ENCODE measurements at regions not wholly inside any gene's neighbourhood (a gene's known extent, or its start where the extent isn't known, plus 50 kb on each side); places are given as distances from the start of the nearest gene placed in this dataset.

DNA sequence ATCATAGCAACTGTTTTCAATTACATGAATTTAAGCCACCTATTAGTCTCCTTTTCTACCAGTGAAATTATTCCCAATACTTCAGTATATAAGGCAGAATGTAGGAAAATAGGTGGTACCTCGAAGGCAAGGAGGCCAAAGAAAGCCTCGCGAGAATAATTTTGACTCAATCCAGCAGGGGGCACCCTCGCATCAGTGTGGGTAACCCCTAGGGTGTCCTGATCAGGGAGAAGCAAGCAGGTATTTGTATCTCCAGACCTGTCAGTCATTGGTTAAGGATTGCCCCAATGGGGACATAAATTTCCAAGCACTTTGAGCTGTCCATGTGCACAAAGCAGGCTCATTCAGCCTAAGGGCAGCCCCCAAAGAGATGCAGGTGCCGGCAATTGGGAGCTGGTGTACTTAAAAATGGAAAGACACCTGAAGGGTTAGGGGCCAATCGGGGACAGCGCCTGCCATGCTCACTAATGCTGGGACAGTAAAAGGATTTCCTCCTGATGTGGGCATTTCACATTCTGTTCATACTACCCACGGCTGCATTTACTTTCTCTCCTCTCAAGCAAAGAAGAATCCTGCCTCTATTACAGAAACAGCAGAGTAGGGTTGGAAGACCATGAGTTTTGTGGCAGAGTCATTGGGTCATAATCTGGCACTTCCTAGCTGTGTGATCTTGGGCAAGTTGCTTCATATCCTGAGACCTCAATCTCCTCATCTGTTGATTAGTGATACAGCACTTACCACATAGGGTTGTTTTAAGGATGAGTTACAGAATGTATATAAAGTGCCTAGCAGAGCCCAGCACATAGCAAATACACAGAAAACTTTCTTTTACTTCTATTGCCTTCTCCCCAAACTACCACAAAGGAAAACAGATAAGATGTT lies 136.1 kb downstream of the ICOS start:
- H3K4me1 ChIP-seq (ENCODE audit: control insufficient read depth in 1 of 2, insufficient read depth in 2 of 2, low read length in 2 of 2): no peaks in the 10 kb centered on the region
- H3K4me3 ChIP-seq (ENCODE audit: low read depth in 1 of 2, low read length in 2 of 2): no peak overlapping the region
- H3K27me3 ChIP-seq (ENCODE audit: low read depth, low read length): no peaks in the 10 kb centered on the region

DNA sequence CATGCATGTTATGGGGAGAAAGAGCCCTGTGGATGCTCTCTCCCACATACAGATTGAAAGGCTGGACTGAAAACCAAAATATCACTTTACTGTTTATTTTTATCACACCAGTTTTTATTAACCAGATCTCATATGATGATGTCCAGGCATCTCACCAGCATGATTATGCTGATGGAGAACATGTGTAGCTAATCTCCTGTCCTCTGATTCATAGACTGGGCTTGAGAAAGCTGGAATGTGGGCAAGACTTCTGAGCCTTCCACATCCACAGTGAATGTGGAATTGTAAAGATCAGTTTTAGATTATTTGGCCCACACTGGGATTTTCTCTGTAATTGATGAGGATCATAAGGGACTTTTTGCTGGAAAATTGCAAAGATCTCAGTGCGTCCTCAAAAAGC lies 137.9 kb downstream of the ICOS start:
- Histone ChIP-seq H3K36me3 (ENCODE audit: control insufficient read depth in 1 of 2, insufficient read depth in 2 of 2, low read length in 2 of 2) (no peaks in the 10 kb centered on the region), H3K9me3 (ENCODE audit: control insufficient read depth in 1 of 2, low read length in 2 of 2) (no peaks in the 10 kb centered on the region), H3K4me1 (ENCODE audit: control insufficient read depth in 1 of 2, insufficient read depth in 2 of 2, low read length in 2 of 2) (no peaks in the 10 kb centered on the region), H3K27ac (ENCODE audit: low read length) (no peak overlapping the region), H3K4me3 (ENCODE audit: low read depth in 1 of 2, low read length in 2 of 2) (no peak overlapping the region), H3K27me3 (ENCODE audit: low read depth, low read length) (no peaks in the 10 kb centered on the region)

More for the DNA sequence above, 136.1 kb downstream of the ICOS start:
- H3K27ac ChIP-seq (ENCODE audit: low read length): no peak overlapping the region
- no peaks in the 10 kb centered on the region for H3K9me3 ChIP-seq (ENCODE audit: control insufficient read depth in 1 of 2, low read length in 2 of 2)
- no peaks in the 10 kb centered on the region for H3K36me3 ChIP-seq (ENCODE audit: control insufficient read depth in 1 of 2, insufficient read depth in 2 of 2, low read length in 2 of 2)

DNA sequence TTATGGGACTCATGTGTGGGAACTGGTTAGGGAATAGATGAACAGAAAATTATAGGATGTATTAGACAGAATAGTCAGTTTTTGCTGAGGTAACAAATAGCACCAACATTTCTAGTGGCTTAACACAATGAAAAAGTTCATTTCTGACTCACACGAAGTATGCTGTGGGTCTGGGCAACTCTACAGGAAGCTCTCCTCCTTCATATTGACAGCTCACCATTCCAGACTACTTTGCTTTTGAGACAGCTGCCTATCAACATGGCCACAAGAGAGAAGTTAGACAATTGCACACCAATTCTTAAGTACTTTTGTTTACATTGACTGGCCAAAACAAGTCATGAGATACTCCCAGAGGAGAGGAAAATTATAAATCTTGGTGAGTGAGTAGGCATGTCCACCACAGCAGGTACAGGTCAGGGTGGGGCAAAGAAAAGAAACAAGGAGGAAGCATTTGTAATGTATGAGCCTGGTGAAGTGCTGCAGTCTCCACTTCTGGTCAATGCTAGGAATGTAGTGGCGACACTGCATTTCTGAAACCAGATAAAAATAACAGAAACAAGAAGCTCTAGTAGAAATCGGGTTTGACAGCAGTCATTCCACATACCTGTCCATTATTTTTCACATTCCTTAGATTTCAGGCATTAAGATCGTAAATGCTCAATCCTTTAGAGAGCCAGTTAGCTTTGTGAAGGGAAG lies 141.6 kb downstream of the ICOS start:
- H3K27ac ChIP-seq (ENCODE audit: low read length): no peak overlapping the region
- no peaks in the 10 kb centered on the region for H3K4me1 ChIP-seq (ENCODE audit: control insufficient read depth in 1 of 2, insufficient read depth in 2 of 2, low read length in 2 of 2)
- no peaks in the 10 kb centered on the region for H3K9me3 ChIP-seq (ENCODE audit: control insufficient read depth in 1 of 2, low read length in 2 of 2)
- H3K4me3 ChIP-seq (ENCODE audit: low read depth in 1 of 2, low read length in 2 of 2): no peak overlapping the region
- H3K27me3 ChIP-seq (ENCODE audit: low read depth, low read length): no peaks in the 10 kb centered on the region
- H3K36me3 ChIP-seq (ENCODE audit: control insufficient read depth in 1 of 2, insufficient read depth in 2 of 2, low read length in 2 of 2): no peaks in the 10 kb centered on the region

DNA sequence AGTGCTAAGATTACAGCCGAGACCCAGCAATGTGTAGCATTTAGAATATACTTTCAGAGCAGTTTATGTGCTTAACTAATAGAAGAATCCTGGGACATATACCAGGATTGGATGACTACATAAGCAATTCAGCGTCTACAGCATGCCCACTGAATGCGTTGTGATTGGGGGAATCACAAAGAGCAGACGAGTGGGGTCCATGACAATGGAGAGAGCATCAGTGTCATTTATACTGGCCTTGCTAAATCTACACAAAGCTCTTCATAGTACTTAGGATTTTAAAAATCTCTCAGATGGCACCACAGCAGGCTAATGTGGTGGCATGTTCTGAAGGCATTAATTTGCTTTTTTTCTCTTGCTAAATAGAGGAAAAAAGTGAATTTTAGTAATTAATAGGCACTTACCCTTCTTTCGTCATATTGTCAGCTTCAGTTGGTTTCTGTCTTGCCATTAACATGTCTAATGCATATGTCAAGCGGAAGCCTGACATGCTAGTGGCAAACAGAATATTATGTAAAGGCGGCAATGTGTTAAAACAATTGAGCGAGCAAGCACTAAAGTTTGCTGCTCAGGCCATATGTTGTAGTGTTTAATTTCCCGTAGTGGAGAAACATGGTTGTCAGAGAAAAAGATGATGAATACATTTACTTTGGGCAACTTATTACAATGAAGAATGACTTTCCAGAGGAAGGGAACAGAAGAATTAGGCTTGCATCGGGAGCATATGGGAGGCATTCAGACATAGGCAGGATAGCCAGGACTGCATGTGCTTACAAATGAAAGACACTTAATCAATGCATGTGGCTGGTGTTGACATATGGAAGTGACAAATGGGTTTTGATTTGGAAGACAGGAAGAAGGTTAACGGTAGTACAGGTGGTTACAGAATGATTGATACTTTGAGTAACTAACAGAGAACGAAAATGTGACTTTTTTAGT lies 145.2 kb downstream of the ICOS start:
- no peaks in the 10 kb centered on the region for H3K4me1 ChIP-seq (ENCODE audit: control insufficient read depth in 1 of 2, insufficient read depth in 2 of 2, low read length in 2 of 2)
- H3K27ac ChIP-seq (ENCODE audit: low read length): no peak overlapping the region
- H3K4me3 ChIP-seq (ENCODE audit: low read depth in 1 of 2, low read length in 2 of 2): no peak overlapping the region
- no peaks in the 10 kb centered on the region for H3K27me3 ChIP-seq (ENCODE audit: low read depth, low read length)
- H3K9me3 ChIP-seq (ENCODE audit: control insufficient read depth in 1 of 2, low read length in 2 of 2): no peaks in the 10 kb centered on the region
- H3K36me3 ChIP-seq (ENCODE audit: control insufficient read depth in 1 of 2, insufficient read depth in 2 of 2, low read length in 2 of 2): no peaks in the 10 kb centered on the region

DNA sequence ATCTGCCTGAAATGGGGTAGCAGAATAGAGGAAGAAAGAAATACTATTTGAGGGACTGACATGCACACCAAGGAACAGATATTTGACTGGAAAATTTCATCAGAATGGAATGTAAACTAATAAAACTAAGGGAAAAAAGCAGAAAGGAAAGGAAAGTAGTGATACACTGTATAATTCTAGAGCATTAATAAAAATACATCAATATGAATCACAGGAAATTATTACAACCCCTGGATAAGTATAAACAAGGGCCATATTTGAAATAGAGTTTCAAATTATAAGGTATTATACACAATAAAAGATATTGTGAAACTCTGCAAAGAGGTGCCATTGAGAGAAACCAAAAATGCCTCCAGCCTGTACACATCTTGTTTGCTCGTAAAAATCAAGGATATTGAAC lies 149.6 kb downstream of the ICOS start:
- Histone ChIP-seq H3K4me1 (ENCODE audit: control insufficient read depth in 1 of 2, insufficient read depth in 2 of 2, low read length in 2 of 2) (no peaks in the 10 kb centered on the region), H3K27me3 (ENCODE audit: low read depth, low read length) (no peaks in the 10 kb centered on the region), H3K9me3 (ENCODE audit: control insufficient read depth in 1 of 2, low read length in 2 of 2) (no peaks in the 10 kb centered on the region), H3K27ac (ENCODE audit: low read length) (no peak overlapping the region), H3K36me3 (ENCODE audit: control insufficient read depth in 1 of 2, insufficient read depth in 2 of 2, low read length in 2 of 2) (no peaks in the 10 kb centered on the region), H3K4me3 (ENCODE audit: low read depth in 1 of 2, low read length in 2 of 2) (no peak overlapping the region)

DNA sequence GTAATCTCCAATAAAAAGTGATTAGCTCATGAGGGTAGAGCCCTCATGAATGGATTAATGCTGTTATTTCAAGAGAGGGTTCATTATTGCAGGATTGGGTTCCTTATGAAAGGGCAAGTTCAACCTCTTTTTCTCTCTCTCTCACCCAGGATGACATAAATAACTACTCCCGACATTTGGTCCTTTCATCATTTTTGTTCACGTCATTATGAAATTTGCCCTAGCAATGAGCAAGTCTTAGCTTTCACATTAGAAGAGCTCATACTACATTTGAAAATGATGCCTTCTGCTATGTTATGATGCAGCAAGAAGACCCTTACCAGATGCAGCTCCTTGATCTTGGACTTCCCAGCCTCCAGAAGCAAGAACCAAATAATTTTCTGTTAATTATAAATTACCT lies 152.5 kb downstream of the ICOS start:
- no peaks in the 10 kb centered on the region for H3K4me1 ChIP-seq (ENCODE audit: control insufficient read depth in 1 of 2, insufficient read depth in 2 of 2, low read length in 2 of 2)
- H3K9me3 ChIP-seq (ENCODE audit: control insufficient read depth in 1 of 2, low read length in 2 of 2): peaks cover 0 to 5% of the 10 kb centered on the region in 2 donors
- no peaks in the 10 kb centered on the region for H3K27me3 ChIP-seq (ENCODE audit: low read depth, low read length)
- H3K4me3 ChIP-seq (ENCODE audit: low read depth in 1 of 2, low read length in 2 of 2): no peak overlapping the region
- no peak overlapping the region for H3K27ac ChIP-seq (ENCODE audit: low read length)
- H3K36me3 ChIP-seq (ENCODE audit: control insufficient read depth in 1 of 2, insufficient read depth in 2 of 2, low read length in 2 of 2): no peaks in the 10 kb centered on the region

DNA sequence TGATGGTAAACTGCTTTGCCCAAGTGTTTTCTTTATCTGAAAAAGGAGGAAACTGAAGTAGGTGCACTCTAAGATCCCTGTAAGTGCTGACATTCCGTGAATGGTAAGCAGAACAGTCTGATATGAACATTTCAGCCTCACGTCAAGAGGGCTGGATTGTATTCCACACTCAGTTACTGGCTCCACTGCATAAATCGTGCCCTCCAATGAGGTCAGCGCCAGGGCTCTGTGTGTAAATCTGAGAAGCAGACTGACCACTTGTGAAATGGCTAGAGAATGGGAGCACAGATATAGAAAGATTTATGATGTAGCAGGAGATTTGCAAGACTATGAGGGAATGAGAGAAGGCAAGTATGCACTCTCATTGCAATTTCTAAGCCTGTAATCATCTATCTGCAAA lies 153.0 kb downstream of the ICOS start:
- Histone ChIP-seq H3K36me3 (ENCODE audit: control insufficient read depth in 1 of 2, insufficient read depth in 2 of 2, low read length in 2 of 2) (no peaks in the 10 kb centered on the region), H3K27ac (ENCODE audit: low read length) (no peak overlapping the region), H3K4me3 (ENCODE audit: low read depth in 1 of 2, low read length in 2 of 2) (no peak overlapping the region), H3K27me3 (ENCODE audit: low read depth, low read length) (no peaks in the 10 kb centered on the region), H3K9me3 (ENCODE audit: control insufficient read depth in 1 of 2, low read length in 2 of 2) (peaks cover 0 to 5% of the 10 kb centered on the region in 2 donors), H3K4me1 (ENCODE audit: control insufficient read depth in 1 of 2, insufficient read depth in 2 of 2, low read length in 2 of 2) (no peaks in the 10 kb centered on the region)

DNA sequence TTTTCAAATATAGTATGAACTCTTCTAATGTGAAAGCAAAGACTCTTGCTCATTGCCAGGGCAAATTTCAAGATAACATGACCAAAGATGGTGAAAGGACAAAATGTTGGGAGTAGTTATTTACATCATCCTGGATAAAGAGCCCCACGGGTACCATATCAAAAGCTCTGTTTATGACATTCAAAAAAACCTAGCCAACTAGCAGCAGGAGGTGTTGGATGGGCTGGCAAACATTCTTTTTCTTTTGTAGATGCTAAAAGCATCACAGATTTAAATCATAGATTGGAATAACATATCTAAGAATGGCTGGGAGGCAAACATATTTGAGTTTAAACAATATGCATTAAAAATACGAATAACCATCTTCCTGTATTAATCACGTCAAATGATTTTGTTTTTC lies 153.5 kb downstream of the ICOS start:
- Histone ChIP-seq H3K4me3 (ENCODE audit: low read depth in 1 of 2, low read length in 2 of 2) (no peak overlapping the region), H3K27ac (ENCODE audit: low read length) (no peak overlapping the region), H3K4me1 (ENCODE audit: control insufficient read depth in 1 of 2, insufficient read depth in 2 of 2, low read length in 2 of 2) (no peaks in the 10 kb centered on the region), H3K27me3 (ENCODE audit: low read depth, low read length) (no peaks in the 10 kb centered on the region), H3K9me3 (ENCODE audit: control insufficient read depth in 1 of 2, low read length in 2 of 2) (peaks cover 0 to 5% of the 10 kb centered on the region in 2 donors), H3K36me3 (ENCODE audit: control insufficient read depth in 1 of 2, insufficient read depth in 2 of 2, low read length in 2 of 2) (no peaks in the 10 kb centered on the region)

DNA sequence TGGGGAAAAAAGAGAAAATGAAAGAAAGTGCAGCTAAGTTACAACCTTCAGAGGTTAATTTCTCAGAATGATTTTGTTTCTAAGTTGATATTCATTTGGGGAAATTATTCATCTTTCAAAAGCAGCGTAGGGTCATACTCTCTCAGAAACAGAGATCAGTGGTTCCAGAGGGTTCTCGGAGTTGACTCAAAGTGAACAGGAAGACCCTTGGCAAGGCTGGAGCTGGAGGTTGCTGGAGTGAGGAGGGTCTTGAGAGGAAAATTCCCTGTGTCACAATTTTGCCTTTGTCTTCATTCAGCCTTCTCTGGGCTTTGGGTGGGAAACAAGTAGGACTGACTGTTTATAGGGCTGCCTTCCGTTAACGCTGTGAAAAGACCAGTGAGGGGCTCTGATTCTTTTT lies 168.2 kb downstream of the ICOS start:
- H3K27me3 ChIP-seq (ENCODE audit: low read depth, low read length): no peaks in the 10 kb centered on the region
- no peaks in the 10 kb centered on the region for H3K36me3 ChIP-seq (ENCODE audit: control insufficient read depth in 1 of 2, insufficient read depth in 2 of 2, low read length in 2 of 2)
- peaks cover 4 to 11% of the 10 kb centered on the region in 2 donors for H3K4me1 ChIP-seq (ENCODE audit: control insufficient read depth in 1 of 2, insufficient read depth in 2 of 2, low read length in 2 of 2)
- H3K9me3 ChIP-seq (ENCODE audit: control insufficient read depth in 1 of 2, low read length in 2 of 2): no peaks in the 10 kb centered on the region
- no peak overlapping the region for H3K27ac ChIP-seq (ENCODE audit: low read length)
- H3K4me3 ChIP-seq (ENCODE audit: low read depth in 1 of 2, low read length in 2 of 2): no peak overlapping the region

DNA sequence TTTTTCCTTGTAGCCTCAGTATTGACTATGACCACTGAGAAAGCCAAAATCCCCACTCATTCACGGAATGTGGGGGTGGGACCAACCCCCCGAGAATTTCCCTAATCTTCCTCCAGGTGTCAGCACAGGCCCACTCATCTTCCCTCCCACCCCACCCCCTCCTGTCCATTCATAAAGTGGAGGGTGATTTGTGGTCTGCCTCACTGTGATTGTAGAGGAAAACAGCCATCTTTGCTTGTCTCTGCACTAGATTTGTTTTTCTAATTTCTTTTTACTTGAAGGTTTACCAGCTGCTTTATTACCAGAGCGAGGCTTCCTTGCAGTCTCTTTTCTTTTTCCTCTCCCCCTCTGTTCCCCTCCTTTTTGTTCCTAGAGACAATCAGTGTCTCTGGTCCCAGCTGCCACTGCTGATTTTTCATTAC lies 171.8 kb downstream of the ICOS start:
- Histone ChIP-seq H3K4me1 (ENCODE audit: control insufficient read depth in 1 of 2, insufficient read depth in 2 of 2, low read length in 2 of 2) (peaks cover 14 to 39% of the 10 kb centered on the region in 2 donors), H3K9me3 (ENCODE audit: control insufficient read depth in 1 of 2, low read length in 2 of 2) (no peaks in the 10 kb centered on the region), H3K27me3 (ENCODE audit: low read depth, low read length) (no peaks in the 10 kb centered on the region), H3K27ac (ENCODE audit: low read length) (no peak overlapping the region), H3K36me3 (ENCODE audit: control insufficient read depth in 1 of 2, insufficient read depth in 2 of 2, low read length in 2 of 2) (no peaks in the 10 kb centered on the region), H3K4me3 (ENCODE audit: low read depth in 1 of 2, low read length in 2 of 2) (no peak overlapping the region)

DNA sequence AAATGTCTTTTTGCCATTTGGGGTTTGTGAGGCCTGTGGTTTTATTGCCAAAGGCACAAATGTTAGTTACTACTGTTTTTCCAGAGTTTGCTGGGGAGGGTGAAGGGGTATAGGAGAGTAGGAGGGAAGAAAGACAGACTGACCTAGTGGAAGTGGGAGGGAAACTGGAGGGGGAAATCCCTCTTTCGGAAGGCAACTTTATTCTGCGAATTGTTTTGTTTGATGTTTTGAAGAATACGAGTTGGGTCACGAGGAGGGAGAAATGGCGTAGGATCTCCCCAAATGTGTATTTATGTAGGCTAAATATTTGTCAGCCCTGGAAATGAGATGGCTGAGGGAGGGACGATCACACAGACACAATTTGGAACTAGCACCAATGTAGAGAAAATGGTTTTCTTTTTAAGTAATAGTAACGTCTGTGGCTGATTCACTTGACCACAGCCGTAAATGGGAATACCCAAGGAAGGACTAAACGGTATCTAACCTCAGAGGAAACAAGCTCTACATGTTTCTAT lies 172.3 kb downstream of the ICOS start:
- no peak overlapping the region for H3K4me3 ChIP-seq (ENCODE audit: low read depth in 1 of 2, low read length in 2 of 2)
- no peaks in the 10 kb centered on the region for H3K27me3 ChIP-seq (ENCODE audit: low read depth, low read length)
- H3K9me3 ChIP-seq (ENCODE audit: control insufficient read depth in 1 of 2, low read length in 2 of 2): no peaks in the 10 kb centered on the region
- no peak overlapping the region for H3K27ac ChIP-seq (ENCODE audit: low read length)
- H3K36me3 ChIP-seq (ENCODE audit: control insufficient read depth in 1 of 2, insufficient read depth in 2 of 2, low read length in 2 of 2): no peaks in the 10 kb centered on the region
- peaks cover 14 to 43% of the 10 kb centered on the region in 2 donors for H3K4me1 ChIP-seq (ENCODE audit: control insufficient read depth in 1 of 2, insufficient read depth in 2 of 2, low read length in 2 of 2)
